HEK293T (cell line): ENCODE measurements at regions not wholly inside any gene's neighbourhood (a gene's known extent, or its start where the extent isn't known, plus 50 kb on each side); places are given as distances from the start of the nearest gene placed in this dataset.

Experiments
- CTCF ChIA-PET: fragments of 350-600 bp; formaldehyde crosslinking; extraction: SDS; loops from one replicate; lab custom pipeline; 2021; ENCODE audit warnings: antibody characterized with exemption, inconsistent platforms; lab: Yijun Ruan, JAX
- POLR2A ChIA-PET: fragments of 350-600 bp; formaldehyde crosslinking; extraction: SDS; loops from one replicate; lab custom pipeline; 2020; ENCODE audit warnings: antibody characterized with exemption, inconsistent platforms; lab: Yijun Ruan, JAX
- DNase-seq: peaks from one replicate; pipeline ENCODE4 v3.0.0; 2012; ENCODE audit warnings: mixed read lengths; ENCODE audit errors: extremely low spot score
- ARNT ChIP-seq: fragments of 450-650 bp; IDR thresholded peaks from 2 replicates; pipeline ENCODE4 v1.6.1; 2017; ENCODE audit warnings: mild to moderate bottlenecking
- BHLHE40 ChIP-seq: fragments of 450-650 bp; IDR thresholded peaks from 2 replicates; pipeline ENCODE4 v1.6.1; 2016; ENCODE audit warnings: mild to moderate bottlenecking, moderate library complexity, borderline replicate concordance
- CTBP1 ChIP-seq: fragments of 450-650 bp; IDR thresholded peaks from 2 replicates; pipeline ENCODE4 v1.6.1; 2016; ENCODE audit warnings: borderline replicate concordance
- ELF4 ChIP-seq: fragments of 450-650 bp; IDR thresholded peaks from 2 replicates; pipeline ENCODE4 v1.6.1; 2017; ENCODE audit warnings: antibody characterized with exemption
- FOXA1 ChIP-seq: fragments of 450-650 bp; IDR thresholded peaks from 2 replicates; pipeline ENCODE4 v1.6.1; 2016; ENCODE audit warnings: mild to moderate bottlenecking
- FOXK2 ChIP-seq: fragments of 450-650 bp; IDR thresholded peaks from 2 replicates; pipeline ENCODE4 v1.6.1; 2016; ENCODE audit warnings: mild to moderate bottlenecking
- FOXM1 ChIP-seq: fragments of 450-650 bp; IDR thresholded peaks from 2 replicates; pipeline ENCODE4 v1.6.1; 2017; ENCODE audit warnings: mild to moderate bottlenecking, borderline replicate concordance
- HDGF ChIP-seq: fragments of 450-650 bp; IDR thresholded peaks from 2 replicates; pipeline ENCODE4 v1.6.1; 2017; ENCODE audit warnings: antibody characterized with exemption, borderline replicate concordance
- L3MBTL2 ChIP-seq: fragments of 450-650 bp; conservative IDR thresholded peaks from 2 replicates; pipeline ENCODE4 v1.6.1; 2016; ENCODE audit warnings: mild to moderate bottlenecking
- LEF1 ChIP-seq: fragments of 450-650 bp; IDR thresholded peaks from 2 replicates; pipeline ENCODE4 v1.6.1; 2017; ENCODE audit warnings: mild to moderate bottlenecking, borderline replicate concordance
- NFRKB ChIP-seq: fragments of 450-650 bp; IDR thresholded peaks from 2 replicates; pipeline ENCODE4 v1.6.1; 2016; ENCODE audit warnings: mild to moderate bottlenecking, moderate library complexity
- SP1 ChIP-seq: fragments of 450-650 bp; IDR thresholded peaks from 2 replicates; pipeline ENCODE4 v1.6.1; 2017
- SUZ12 ChIP-seq: fragments of 450-650 bp; IDR thresholded peaks from 2 replicates; pipeline ENCODE4 v1.6.1; 2016; ENCODE audit warnings: mild to moderate bottlenecking
- TARDBP ChIP-seq: fragments of 450-650 bp; IDR thresholded peaks from 2 replicates; pipeline ENCODE4 v1.6.1; 2016
- ZNF384 ChIP-seq: fragments of 450-650 bp; IDR thresholded peaks from 2 replicates; pipeline ENCODE4 v1.6.1; 2016
- TF ChIP-seq, protein P1 (sequence below): fragments of 450-650 bp; IDR thresholded peaks from 2 replicates; pipeline ENCODE4 v1.6.1; 2016

DNA sequence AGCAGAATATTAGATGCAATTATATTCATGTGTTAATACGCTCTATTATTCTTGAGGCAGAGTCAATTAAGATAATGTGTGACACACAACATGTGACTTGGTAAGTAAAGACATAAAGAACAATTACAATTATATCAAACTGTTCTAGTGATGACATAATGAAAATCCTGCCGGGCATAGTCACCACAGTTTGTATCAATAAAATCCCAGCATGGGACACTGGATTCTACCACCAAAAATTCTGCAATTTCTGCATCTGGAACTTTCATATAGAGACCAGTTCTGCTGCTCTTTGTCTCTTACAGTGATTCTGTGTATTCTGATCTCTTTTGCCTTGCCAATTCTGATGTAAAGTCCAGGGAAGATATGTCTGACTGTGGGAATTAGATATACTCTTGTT is 495.6 kb upstream of the LRRC4C start:
- POLR2A ChIA-PET: no interaction called here
- CTCF ChIA-PET: no interaction called here
- no peak for DNase-seq
- TF ChIP-seq, protein P1, sequence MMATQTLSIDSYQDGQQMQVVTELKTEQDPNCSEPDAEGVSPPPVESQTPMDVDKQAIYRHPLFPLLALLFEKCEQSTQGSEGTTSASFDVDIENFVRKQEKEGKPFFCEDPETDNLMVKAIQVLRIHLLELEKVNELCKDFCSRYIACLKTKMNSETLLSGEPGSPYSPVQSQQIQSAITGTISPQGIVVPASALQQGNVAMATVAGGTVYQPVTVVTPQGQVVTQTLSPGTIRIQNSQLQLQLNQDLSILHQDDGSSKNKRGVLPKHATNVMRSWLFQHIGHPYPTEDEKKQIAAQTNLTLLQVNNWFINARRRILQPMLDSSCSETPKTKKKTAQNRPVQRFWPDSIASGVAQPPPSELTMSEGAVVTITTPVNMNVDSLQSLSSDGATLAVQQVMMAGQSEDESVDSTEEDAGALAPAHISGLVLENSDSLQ: no peak
- TF ChIP-seq HDGF (no peak), LEF1 (no peak), NFRKB (no peak), CTBP1 (no peak), FOXA1 (no peak), L3MBTL2 (no peak), ARNT (no peak), FOXM1 (no peak), FOXK2 (no peak), ZNF384 (no peak), ELF4 (no peak), SUZ12 (no peak), TARDBP (no peak), BHLHE40 (no peak)

DNA sequence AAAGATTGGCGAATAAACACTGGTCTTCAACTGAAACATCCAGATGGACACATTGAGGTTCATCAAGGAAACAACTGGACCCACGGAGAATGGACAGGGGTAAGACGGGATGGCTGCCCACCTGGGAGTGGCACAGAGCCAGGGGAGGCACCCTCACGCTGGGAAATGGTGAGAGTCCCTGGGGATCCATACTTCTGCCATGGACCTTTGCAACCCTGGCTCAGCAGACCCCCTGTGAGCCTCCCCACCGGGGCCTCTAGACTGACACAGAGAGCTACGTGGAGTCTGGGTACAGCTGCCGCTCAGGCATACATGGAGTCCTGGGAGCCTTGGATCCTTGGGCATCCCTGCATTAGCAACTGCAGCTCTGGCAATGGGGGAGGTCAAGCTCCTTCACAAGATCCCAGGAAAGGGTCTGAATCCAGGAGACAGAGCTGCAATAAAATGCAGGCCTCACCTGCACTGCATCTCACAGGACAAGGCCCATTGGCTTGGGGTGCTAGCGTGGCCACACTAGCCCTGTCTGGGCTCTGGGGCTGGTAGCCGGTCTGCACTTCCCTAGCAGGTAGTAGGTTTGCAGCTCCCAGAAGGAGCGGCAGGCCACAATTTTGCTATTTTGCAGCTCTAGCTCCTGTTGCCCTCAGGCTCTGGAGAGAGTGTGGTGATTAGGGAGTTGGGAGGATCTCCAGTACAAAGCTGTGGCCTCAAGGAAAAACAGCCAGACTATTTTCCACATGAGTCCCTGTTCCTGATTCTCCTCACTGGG is 496.4 kb upstream of the LRRC4C start:
- ChIA-PET POLR2A (no interaction called here), CTCF (no interaction called here)
- TF ChIP-seq CTBP1 (no peak), LEF1 (no peak), BHLHE40 (no peak), NFRKB (no peak)
- TF ChIP-seq, protein P1: no peak
- no peak for DNase-seq

DNA sequence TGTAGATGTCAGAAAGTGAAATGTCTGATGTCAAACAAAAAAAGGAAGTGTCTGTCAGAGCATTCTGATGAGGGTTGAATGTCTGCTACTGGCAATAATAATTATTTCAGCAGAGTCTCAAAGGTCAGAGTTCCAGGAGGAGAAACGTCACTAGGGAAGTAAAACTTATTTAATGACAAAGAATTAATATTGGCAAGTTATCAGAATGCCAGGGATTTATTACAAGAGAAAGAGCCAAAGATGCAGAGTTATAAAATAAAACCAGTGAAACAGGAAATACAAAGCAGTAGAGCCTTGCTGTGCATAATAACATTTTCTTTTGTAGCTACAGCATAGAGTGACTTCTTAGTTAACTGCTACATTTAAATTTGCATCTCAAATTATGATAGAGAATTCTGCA is 504.0 kb upstream of the LRRC4C start:
- ChIA-PET CTCF (no interaction called here), POLR2A (no interaction called here)
- no peak for DNase-seq
- TF ChIP-seq FOXK2 (no peak), ARNT (no peak), SUZ12 (no peak), L3MBTL2 (no peak), ELF4 (no peak), NFRKB (no peak), CTBP1 (no peak), FOXM1 (no peak), LEF1 (no peak), SP1 (no peak), HDGF (no peak), TARDBP (no peak), ZNF384 (no peak), FOXA1 (no peak)
- TF ChIP-seq, protein P1: no peak

DNA sequence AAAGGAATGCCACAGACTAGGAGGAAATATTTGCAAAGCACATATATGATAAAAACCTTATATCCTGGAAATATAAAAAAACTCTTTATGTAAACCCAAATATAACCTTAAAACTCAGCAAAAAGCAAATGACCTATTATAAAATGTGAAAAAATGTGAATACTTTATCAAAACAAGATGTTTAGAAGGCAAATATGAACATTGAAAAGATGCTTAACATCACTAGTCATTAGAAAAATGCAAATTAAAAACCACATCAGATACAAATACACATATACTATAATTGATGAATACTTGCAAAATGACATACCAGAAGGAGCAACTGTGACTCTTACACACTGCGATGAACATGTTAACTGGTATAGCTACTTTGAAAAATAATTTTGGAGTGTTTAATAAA is 511.2 kb upstream of the LRRC4C start:
- DNase-seq: no peak
- ChIA-PET POLR2A (no interaction called here), CTCF (no interaction called here)
- TF ChIP-seq HDGF (no peak), L3MBTL2 (no peak), SUZ12 (no peak), ELF4 (no peak), ARNT (no peak), LEF1 (no peak), CTBP1 (no peak), FOXK2 (no peak), TARDBP (no peak), ZNF384 (no peak), BHLHE40 (no peak), NFRKB (no peak), FOXM1 (no peak)
- TF ChIP-seq, protein P1: no peak

DNA sequence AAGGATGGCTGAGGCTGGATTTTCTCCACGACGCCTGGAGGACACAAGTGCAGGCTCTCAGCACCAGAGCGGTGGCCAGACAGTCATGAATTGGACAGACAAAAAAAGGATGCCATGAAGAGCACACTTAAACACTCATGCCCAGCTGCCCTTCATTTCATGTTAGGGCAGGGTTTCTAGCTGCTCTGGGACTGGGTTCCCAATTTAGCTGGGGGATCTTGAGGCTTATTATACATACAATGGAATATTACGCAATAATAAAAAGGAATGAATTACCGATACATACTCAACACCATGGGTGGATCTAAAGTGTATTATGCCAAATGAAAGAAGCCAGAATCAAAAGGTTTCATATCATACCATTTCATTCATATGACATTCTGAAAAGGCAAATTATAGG is 512.1 kb upstream of the LRRC4C start:
- DNase-seq: no peak
- no peak for TF ChIP-seq CTBP1
- TF ChIP-seq NFRKB: no peak
- no peak for TF ChIP-seq ARNT
- TF ChIP-seq HDGF: no peak
- TF ChIP-seq ELF4: no peak
- TF ChIP-seq BHLHE40: no peak
- TF ChIP-seq SP1: no peak
- TF ChIP-seq L3MBTL2: no peak
- TF ChIP-seq, protein P1: no peak
- no peak for TF ChIP-seq TARDBP
- no peak for TF ChIP-seq FOXK2
- TF ChIP-seq SUZ12: no peak
- no peak for TF ChIP-seq FOXA1
- TF ChIP-seq ZNF384: no peak
- no peak for TF ChIP-seq LEF1
- ChIA-PET POLR2A (no interaction called here), CTCF (no interaction called here)
